ENCODE measurements at regions not wholly inside any gene's neighbourhood (a gene's known extent, or its start where the extent isn't known, plus 50 kb on each side); places are given as distances from the start of the nearest gene placed in this dataset.

- in situ Hi-C loops (cut with MboI) (no loop called here), intact Hi-C loops (cut with micrococcal nuclease) (no loop called here)
- Histone ChIP-seq H3K4me2 (ENCODE audit: insufficient read depth, low read length) (no peak overlapping the region), H3K9me3 (replicated peaks; ENCODE audit: control insufficient read depth, insufficient read depth, low read depth, low read length) (no peaks in the 10 kb centered on the region; the same call in 1 of the 2 replicates), H3K4me3 (no peak overlapping the region), H3K27ac (ENCODE audit: extremely low read depth, low read depth, low read length) (no peak overlapping the region), H3K36me3 (ENCODE audit: control insufficient read depth, insufficient read depth, low read length) (no peaks in the 10 kb centered on the region), H3K79me2 (ENCODE audit: control insufficient read depth, insufficient read depth, low read length) (no peaks in the 10 kb centered on the region), H3K9ac (ENCODE audit: insufficient read depth in 1 of 2, low read depth in 2 of 2, low read length in 2 of 2) (no peak overlapping the region), H4K20me1 (replicated peaks; ENCODE audit: control insufficient read depth, insufficient read depth, low read length) (no peaks in the 10 kb centered on the region), H3K27me3 (ENCODE audit: control insufficient read depth in 2 of 2, insufficient read depth in 2 of 2, low read length in 2 of 2) (no peaks in the 10 kb centered on the region), H3K9me1 (ENCODE audit: control insufficient read depth, insufficient read depth, low read length) (no peaks in the 10 kb centered on the region), H2AFZ (ENCODE audit: low read depth, low read length) (no peak overlapping the region), H3K4me1 (replicated peaks in 1 of 2; ENCODE audit: control insufficient read depth in 2 of 2, insufficient read depth in 2 of 2, low read length in 2 of 2) (no peaks in the 10 kb centered on the region)
- ATAC-seq (no peak), DNase-seq (ENCODE audit: extremely low read depth in 1 of 4, low spot score in 3 of 4) (no peak), FAIRE-seq (no peak)
- POLR2A ChIA-PET = no interaction called here
- CTCF ChIA-PET (ENCODE audit: low intra/inter-chr PET ratio) = no interaction called here
- no TSS peak for BruUV-seq (replicated peaks)
- no peak for TF ChIP-seq CREB5 (CRISPR knock-in tag; IDR thresholded peaks at IDR 0.05)
- no peak for TF ChIP-seq ZNF217 (CRISPR knock-in tag; IDR thresholded peaks at IDR 0.05)
- TF ChIP-seq POLR2H (tag; IDR thresholded peaks at IDR 0.05; ENCODE audit: low read depth) = no peak
- TF ChIP-seq USF1 (CRISPR knock-in tag; IDR thresholded peaks at IDR 0.05) = no peak
- TF ChIP-seq ZC3H11A (IDR thresholded peaks at IDR 0.05; ENCODE audit: low read depth, low read length) = no peak
- TF ChIP-seq CHD4 (IDR thresholded peaks at IDR 0.05; ENCODE audit: insufficient read depth, insufficient replicate concordance, low read depth, low read length, poor library complexity, severe bottlenecking) = no peak
- no peak for TF ChIP-seq ELK1 (CRISPR knock-in tag; IDR thresholded peaks at IDR 0.05)
- no peak for TF ChIP-seq ZSCAN32 (CRISPR knock-in tag; IDR thresholded peaks at IDR 0.05)
- TF ChIP-seq KLF10 (CRISPR knock-in tag; IDR thresholded peaks at IDR 0.05) = no peak
- TF ChIP-seq HES1 (IDR thresholded peaks at IDR 0.05; ENCODE audit: low read depth) = no peak
- no peak for TF ChIP-seq MTA2 (IDR thresholded peaks at IDR 0.05; ENCODE audit: low read depth)
- TF ChIP-seq ARID3B (CRISPR knock-in tag; IDR thresholded peaks at IDR 0.05; ENCODE audit: borderline replicate concordance) = no peak
- TF ChIP-seq CBX3 (IDR thresholded peaks at IDR 0.05; ENCODE audit: borderline replicate concordance in 1 of 2, low read length in 2 of 2) = no peak
- no peak for TF ChIP-seq POLR2AphosphoS5 (IDR thresholded peaks at IDR 0.05; ENCODE audit: control insufficient read depth, insufficient read depth, low read depth, low read length)
- TF ChIP-seq ZNF76 (CRISPR knock-in tag; IDR thresholded peaks at IDR 0.05; ENCODE audit: borderline replicate concordance) = no peak
- TF ChIP-seq KDM4B (IDR thresholded peaks at IDR 0.05; ENCODE audit: borderline replicate concordance in 2 of 2, low read depth in 1 of 2) = no peak
These were observed 260.1 kb upstream of the UBE2E2 start for GRCh38 chr3:22942981-22943380.
